ENCODE measurements at regions not wholly inside any gene's neighbourhood (a gene's known extent, or its start where the extent isn't known, plus 50 kb on each side); places are given as distances from the start of the nearest gene placed in this dataset.

DNA sequence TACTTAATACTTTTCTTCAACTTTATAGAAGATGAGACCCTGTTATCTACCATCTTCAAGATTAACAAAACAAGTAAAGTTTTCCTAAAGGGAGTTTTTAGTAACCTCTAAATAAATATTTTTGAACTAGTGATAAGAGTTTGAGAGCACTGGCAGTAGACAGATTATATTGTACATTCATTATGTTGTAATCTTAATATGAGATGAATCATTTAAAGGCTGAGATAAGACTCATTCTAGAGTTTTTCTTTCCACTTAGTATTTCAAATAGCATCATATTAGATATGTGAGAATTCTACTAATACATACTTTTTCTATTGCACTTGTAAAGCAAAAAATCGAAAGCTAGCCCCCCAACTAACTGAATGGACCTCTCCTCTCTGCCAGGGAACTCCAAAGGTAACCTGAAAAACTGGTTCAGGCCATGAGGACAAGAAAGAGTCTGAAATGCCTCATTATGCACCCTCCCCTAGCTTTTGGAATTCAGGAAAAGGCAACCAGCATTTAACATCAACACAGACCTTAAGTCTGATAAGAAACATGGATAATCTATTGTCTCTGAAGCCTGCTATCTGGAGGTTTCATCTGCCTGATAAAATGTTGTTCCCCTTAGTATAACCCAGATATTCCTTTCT is 875.4 kb upstream of the SLC10A2 start:
- no peak overlapping the region for H3K27ac ChIP-seq (ENCODE audit: low read length)
- no peaks in the 10 kb centered on the region for H3K9me3 ChIP-seq (ENCODE audit: control insufficient read depth in 1 of 2, low read length in 2 of 2)
- H3K36me3 ChIP-seq (ENCODE audit: control insufficient read depth in 1 of 2, insufficient read depth in 2 of 2, low read length in 2 of 2) = no peaks in the 10 kb centered on the region
- no peaks in the 10 kb centered on the region for H3K27me3 ChIP-seq (ENCODE audit: low read depth, low read length)
- H3K4me3 ChIP-seq (ENCODE audit: low read depth in 1 of 2, low read length in 2 of 2) = no peak overlapping the region
- H3K4me1 ChIP-seq (ENCODE audit: control insufficient read depth in 1 of 2, insufficient read depth in 2 of 2, low read length in 2 of 2) = no peaks in the 10 kb centered on the region

DNA sequence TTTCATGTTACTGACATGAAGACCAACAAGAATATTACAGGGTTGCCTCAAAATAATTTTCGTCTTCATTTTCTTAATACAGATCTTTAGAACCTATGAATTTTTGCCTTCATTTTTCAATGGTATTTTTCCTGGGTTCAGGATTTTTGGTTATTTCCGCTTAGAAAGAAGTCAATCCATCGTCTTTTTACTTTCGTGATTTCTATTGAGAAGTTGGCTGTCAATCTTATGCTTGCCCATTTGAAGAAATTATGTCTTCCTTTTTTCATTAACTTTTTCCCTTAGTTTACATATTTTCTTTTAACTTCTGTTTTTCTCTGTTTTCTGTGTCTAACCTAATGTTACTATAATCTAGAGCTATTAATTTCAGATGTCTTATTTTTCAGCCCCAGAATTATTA is 868.9 kb upstream of the SLC10A2 start:
- no peak overlapping the region for H3K27ac ChIP-seq (ENCODE audit: low read length)

DNA sequence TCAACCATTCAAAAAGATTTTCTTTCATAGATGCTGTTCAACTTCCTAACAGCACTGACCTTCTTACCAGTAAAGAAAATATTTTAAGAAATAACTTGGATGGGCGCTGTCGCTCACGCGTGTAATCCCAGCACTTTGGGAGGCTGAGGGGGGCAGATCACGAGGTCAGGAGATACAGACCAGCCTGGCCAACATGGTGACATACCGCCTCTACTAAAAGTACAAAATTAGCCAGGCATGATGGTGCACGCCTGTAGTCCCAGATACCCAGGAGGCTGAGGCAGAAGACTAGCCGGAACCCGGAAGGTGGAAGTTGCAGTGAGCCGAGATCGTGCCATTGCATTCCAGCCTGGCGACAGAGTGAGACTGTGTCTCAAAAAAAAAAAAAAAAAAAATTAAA is 865.7 kb upstream of the SLC10A2 start:
- Histone ChIP-seq H3K4me3 (ENCODE audit: low read depth in 1 of 2, low read length in 2 of 2) (no peak overlapping the region), H3K36me3 (ENCODE audit: control insufficient read depth in 1 of 2, insufficient read depth in 2 of 2, low read length in 2 of 2) (no peaks in the 10 kb centered on the region), H3K9me3 (ENCODE audit: control insufficient read depth in 1 of 2, low read length in 2 of 2) (no peaks in the 10 kb centered on the region), H3K4me1 (ENCODE audit: control insufficient read depth in 1 of 2, insufficient read depth in 2 of 2, low read length in 2 of 2) (no peaks in the 10 kb centered on the region), H3K27ac (ENCODE audit: low read length) (no peak overlapping the region), H3K27me3 (ENCODE audit: low read depth, low read length) (no peaks in the 10 kb centered on the region)

More for the DNA sequence above, 868.9 kb upstream of the SLC10A2 start:
- H3K4me1 ChIP-seq (ENCODE audit: control insufficient read depth in 1 of 2, insufficient read depth in 2 of 2, low read length in 2 of 2) = no peaks in the 10 kb centered on the region
- no peaks in the 10 kb centered on the region for H3K36me3 ChIP-seq (ENCODE audit: control insufficient read depth in 1 of 2, insufficient read depth in 2 of 2, low read length in 2 of 2)
- H3K4me3 ChIP-seq (ENCODE audit: low read depth in 1 of 2, low read length in 2 of 2) = no peak overlapping the region
- no peaks in the 10 kb centered on the region for H3K27me3 ChIP-seq (ENCODE audit: low read depth, low read length)
- no peaks in the 10 kb centered on the region for H3K9me3 ChIP-seq (ENCODE audit: control insufficient read depth in 1 of 2, low read length in 2 of 2)

DNA sequence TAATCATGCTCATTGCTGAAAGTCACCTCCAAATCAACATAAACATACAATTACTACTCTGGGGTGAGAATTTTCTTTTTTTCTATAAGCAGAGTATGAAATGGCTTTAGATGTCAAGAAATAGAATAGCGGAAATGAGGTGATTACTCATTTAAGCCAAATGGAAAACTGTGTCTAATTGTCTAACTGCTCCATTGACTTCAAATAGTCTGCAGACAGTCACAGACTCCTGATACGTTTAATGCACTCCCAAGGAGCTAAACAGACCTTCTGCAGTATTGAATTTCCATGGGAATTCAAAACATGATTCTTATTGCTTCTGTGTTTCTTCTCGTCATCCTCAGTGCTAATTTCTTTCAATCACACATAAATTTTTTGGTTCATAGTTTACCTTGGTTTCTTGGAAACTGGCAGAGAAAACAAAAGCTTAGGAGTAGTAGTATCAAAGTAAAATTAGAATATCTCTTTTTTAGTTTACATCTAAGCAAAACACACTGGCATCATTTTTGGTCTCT is 865.2 kb upstream of the SLC10A2 start:
- Histone ChIP-seq H3K36me3 (ENCODE audit: control insufficient read depth in 1 of 2, insufficient read depth in 2 of 2, low read length in 2 of 2) (no peaks in the 10 kb centered on the region), H3K4me1 (ENCODE audit: control insufficient read depth in 1 of 2, insufficient read depth in 2 of 2, low read length in 2 of 2) (no peaks in the 10 kb centered on the region), H3K27me3 (ENCODE audit: low read depth, low read length) (no peaks in the 10 kb centered on the region), H3K9me3 (ENCODE audit: control insufficient read depth in 1 of 2, low read length in 2 of 2) (no peaks in the 10 kb centered on the region), H3K4me3 (ENCODE audit: low read depth in 1 of 2, low read length in 2 of 2) (no peak overlapping the region), H3K27ac (ENCODE audit: low read length) (no peak overlapping the region)

DNA sequence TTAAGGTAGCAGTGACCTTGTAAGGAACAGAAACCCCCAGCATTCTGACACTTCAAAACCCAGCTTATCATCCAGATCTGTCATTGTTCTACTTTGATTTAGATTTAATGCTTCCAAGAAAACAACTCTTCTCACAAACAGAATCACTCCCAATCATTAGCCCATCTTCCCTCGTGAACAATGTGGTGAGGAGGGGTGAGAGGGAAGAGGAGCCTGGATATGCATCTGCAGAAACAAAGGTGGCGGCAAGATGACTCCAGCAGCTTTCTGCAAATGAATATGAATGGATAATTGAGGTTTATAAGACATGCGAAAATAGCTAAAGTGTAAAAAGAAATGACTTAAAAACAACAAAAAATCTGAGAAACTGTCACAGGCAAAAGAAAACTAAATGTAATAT is 859.9 kb upstream of the SLC10A2 start:
- no peak overlapping the region for H3K27ac ChIP-seq (ENCODE audit: low read length)
- H3K9me3 ChIP-seq (ENCODE audit: control insufficient read depth in 1 of 2, low read length in 2 of 2) = no peaks in the 10 kb centered on the region
- no peak overlapping the region for H3K4me3 ChIP-seq (ENCODE audit: low read depth in 1 of 2, low read length in 2 of 2)
- no peaks in the 10 kb centered on the region for H3K27me3 ChIP-seq (ENCODE audit: low read depth, low read length)
- no peaks in the 10 kb centered on the region for H3K36me3 ChIP-seq (ENCODE audit: control insufficient read depth in 1 of 2, insufficient read depth in 2 of 2, low read length in 2 of 2)
- H3K4me1 ChIP-seq (ENCODE audit: control insufficient read depth in 1 of 2, insufficient read depth in 2 of 2, low read length in 2 of 2) = no peaks in the 10 kb centered on the region

DNA sequence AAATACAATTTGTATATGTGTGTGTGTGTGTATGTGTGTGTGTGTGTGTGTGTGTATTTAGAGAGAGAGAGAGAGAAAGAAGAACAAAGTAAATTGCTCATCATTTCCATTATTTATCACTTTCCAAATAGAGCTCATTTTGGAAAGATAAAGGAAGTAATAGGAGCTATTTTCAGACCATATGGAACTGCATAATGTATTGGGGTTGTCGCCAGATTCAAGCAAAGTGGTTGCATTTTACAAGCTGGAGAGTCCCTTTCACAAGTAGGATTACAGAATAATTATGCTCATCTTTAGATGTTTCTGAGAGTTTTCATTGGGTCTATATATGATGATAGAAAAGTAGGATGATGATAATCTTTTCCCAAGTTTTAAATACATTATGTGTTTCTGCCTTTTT is 842.7 kb upstream of the SLC10A2 start:
- H3K36me3 ChIP-seq (ENCODE audit: control insufficient read depth in 1 of 2, insufficient read depth in 2 of 2, low read length in 2 of 2) = no peaks in the 10 kb centered on the region
- no peak overlapping the region for H3K27ac ChIP-seq (ENCODE audit: low read length)
- H3K4me3 ChIP-seq (ENCODE audit: low read depth in 1 of 2, low read length in 2 of 2) = no peak overlapping the region
- H3K9me3 ChIP-seq (ENCODE audit: control insufficient read depth in 1 of 2, low read length in 2 of 2) = no peaks in the 10 kb centered on the region
- no peaks in the 10 kb centered on the region for H3K27me3 ChIP-seq (ENCODE audit: low read depth, low read length)
- H3K4me1 ChIP-seq (ENCODE audit: control insufficient read depth in 1 of 2, insufficient read depth in 2 of 2, low read length in 2 of 2) = no peaks in the 10 kb centered on the region

DNA sequence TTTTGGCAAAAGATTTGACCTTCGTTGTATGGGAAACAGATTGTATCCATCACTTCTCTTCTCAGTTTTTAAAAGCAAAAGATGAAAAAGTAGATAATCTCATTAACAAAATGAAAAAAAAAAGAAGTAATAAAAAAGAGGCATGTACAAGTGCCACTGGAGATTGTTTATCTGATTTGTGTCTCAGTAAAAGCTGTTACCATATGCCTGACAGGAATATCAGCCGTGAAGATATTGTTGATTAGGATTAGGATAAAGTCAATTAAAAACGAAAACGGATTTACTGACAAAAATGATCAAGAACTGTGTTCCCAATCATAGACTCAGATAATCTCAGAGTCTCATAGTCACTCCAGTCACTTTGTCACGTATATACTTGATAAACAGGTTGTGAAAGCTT is 842.1 kb upstream of the SLC10A2 start:
- Histone ChIP-seq H3K27me3 (ENCODE audit: low read depth, low read length) (no peaks in the 10 kb centered on the region), H3K4me1 (ENCODE audit: control insufficient read depth in 1 of 2, insufficient read depth in 2 of 2, low read length in 2 of 2) (no peaks in the 10 kb centered on the region), H3K4me3 (ENCODE audit: low read depth in 1 of 2, low read length in 2 of 2) (no peak overlapping the region), H3K9me3 (ENCODE audit: control insufficient read depth in 1 of 2, low read length in 2 of 2) (no peaks in the 10 kb centered on the region), H3K27ac (ENCODE audit: low read length) (no peak overlapping the region), H3K36me3 (ENCODE audit: control insufficient read depth in 1 of 2, insufficient read depth in 2 of 2, low read length in 2 of 2) (no peaks in the 10 kb centered on the region)

DNA sequence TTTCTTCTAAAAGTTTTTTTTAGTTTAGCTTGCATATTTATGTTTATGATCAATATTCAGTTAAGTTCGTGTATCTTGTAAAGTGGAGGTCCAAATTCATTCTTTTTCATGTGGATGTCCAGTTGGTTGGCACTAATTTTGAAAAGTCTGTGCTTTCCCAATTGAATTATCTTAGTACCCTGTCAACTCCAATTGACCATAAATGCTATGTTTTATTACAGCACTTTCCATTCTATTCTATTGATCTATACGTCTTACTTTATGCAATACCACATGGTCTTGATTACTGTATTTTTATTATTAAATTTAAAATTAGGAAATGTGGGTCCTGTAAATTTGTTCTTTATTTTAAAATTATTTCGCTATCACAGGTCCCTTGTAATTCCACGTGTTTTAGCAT is 837.6 kb upstream of the SLC10A2 start:
- H3K36me3 ChIP-seq (ENCODE audit: control insufficient read depth in 1 of 2, insufficient read depth in 2 of 2, low read length in 2 of 2) = no peaks in the 10 kb centered on the region

DNA sequence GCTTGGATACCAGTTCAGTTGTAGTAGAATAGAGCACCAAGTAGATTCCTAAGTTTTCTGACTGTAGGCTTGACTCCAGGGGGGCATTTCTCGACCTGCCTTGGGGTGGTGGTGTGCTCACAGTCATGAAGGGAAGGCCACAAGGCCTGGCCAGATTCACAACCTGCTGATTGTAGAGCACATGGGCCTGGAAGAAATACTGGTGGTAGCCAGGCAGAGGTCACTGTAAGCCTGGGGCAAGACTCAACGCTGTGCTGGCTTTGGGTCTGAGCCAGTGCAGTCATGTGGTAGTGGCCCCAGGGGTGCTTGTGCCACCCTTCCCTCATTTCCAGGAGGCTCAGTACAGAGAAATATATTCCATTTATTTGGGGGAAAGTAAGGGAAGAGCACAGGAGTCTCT is 832.3 kb upstream of the SLC10A2 start:
- no peaks in the 10 kb centered on the region for H3K36me3 ChIP-seq (ENCODE audit: control insufficient read depth in 1 of 2, insufficient read depth in 2 of 2, low read length in 2 of 2)
- no peak overlapping the region for H3K27ac ChIP-seq (ENCODE audit: low read length)
- no peaks in the 10 kb centered on the region for H3K9me3 ChIP-seq (ENCODE audit: control insufficient read depth in 1 of 2, low read length in 2 of 2)
- H3K4me3 ChIP-seq (ENCODE audit: low read depth in 1 of 2, low read length in 2 of 2) = no peak overlapping the region
- no peaks in the 10 kb centered on the region for H3K4me1 ChIP-seq (ENCODE audit: control insufficient read depth in 1 of 2, insufficient read depth in 2 of 2, low read length in 2 of 2)
- no peaks in the 10 kb centered on the region for H3K27me3 ChIP-seq (ENCODE audit: low read depth, low read length)

More for the DNA sequence above, 837.6 kb upstream of the SLC10A2 start:
- H3K27me3 ChIP-seq (ENCODE audit: low read depth, low read length) = no peaks in the 10 kb centered on the region
- no peaks in the 10 kb centered on the region for H3K9me3 ChIP-seq (ENCODE audit: control insufficient read depth in 1 of 2, low read length in 2 of 2)
- H3K27ac ChIP-seq (ENCODE audit: low read length) = no peak overlapping the region
- H3K4me1 ChIP-seq (ENCODE audit: control insufficient read depth in 1 of 2, insufficient read depth in 2 of 2, low read length in 2 of 2) = no peaks in the 10 kb centered on the region
- H3K4me3 ChIP-seq (ENCODE audit: low read depth in 1 of 2, low read length in 2 of 2) = no peak overlapping the region

DNA sequence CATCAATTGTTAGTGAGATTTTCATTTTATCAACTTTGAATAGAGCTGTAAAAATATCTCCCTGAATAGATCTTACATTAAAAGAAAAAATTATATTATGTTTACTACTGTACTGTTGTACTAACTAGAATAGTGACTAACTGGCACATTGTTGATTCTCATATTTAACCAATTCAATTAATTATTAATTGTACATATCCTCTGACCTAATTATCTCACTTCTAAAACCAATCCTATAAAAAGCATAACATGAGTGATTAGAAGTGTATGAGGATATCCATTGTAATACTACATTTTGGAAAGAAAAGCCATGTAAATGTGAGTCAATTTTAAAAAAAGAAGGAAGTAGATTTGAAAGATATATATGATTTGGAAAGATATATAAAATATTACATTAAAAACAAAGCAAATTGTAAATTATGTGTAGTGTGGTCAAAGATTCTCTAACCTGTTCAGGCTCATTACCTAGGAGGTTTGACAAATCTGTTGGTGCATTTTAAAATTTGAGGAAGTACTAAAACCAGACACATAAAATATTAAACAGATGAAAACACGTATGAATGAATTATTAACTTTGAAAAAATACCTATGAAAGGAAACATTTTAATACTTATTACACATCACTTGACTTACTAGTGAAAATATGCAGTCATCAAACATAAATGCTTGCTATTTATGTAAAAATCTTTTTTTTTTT is 829.8 kb upstream of the SLC10A2 start:
- Histone ChIP-seq H3K27ac (ENCODE audit: low read length) (no peak overlapping the region), H3K9me3 (ENCODE audit: control insufficient read depth in 1 of 2, low read length in 2 of 2) (no peaks in the 10 kb centered on the region), H3K4me3 (ENCODE audit: low read depth in 1 of 2, low read length in 2 of 2) (no peak overlapping the region), H3K27me3 (ENCODE audit: low read depth, low read length) (no peaks in the 10 kb centered on the region), H3K36me3 (ENCODE audit: control insufficient read depth in 1 of 2, insufficient read depth in 2 of 2, low read length in 2 of 2) (no peaks in the 10 kb centered on the region), H3K4me1 (ENCODE audit: control insufficient read depth in 1 of 2, insufficient read depth in 2 of 2, low read length in 2 of 2) (no peaks in the 10 kb centered on the region)

DNA sequence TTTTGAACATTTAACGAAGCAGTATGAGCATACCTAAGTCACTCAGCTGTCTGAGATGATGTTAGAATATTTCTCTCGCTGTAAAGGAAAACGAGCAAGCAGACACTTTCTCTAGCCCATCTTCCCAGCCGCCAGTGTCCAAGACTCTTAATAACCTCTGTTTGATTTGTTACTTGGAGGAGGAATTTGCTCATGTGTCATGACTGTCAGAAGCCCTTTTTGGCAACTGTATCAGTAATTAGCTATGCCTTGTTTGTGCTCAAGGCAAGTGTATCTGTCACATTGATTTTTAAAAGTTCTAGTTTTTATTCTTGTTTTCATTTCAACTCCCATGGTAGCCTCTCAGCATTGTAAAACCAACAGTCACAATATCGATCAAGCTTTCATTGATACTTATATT is 828.4 kb upstream of the SLC10A2 start:
- Histone ChIP-seq H3K27ac (ENCODE audit: low read length) (no peak overlapping the region), H3K9me3 (ENCODE audit: control insufficient read depth in 1 of 2, low read length in 2 of 2) (no peaks in the 10 kb centered on the region), H3K36me3 (ENCODE audit: control insufficient read depth in 1 of 2, insufficient read depth in 2 of 2, low read length in 2 of 2) (no peaks in the 10 kb centered on the region), H3K4me1 (ENCODE audit: control insufficient read depth in 1 of 2, insufficient read depth in 2 of 2, low read length in 2 of 2) (no peaks in the 10 kb centered on the region), H3K4me3 (ENCODE audit: low read depth in 1 of 2, low read length in 2 of 2) (no peak overlapping the region), H3K27me3 (ENCODE audit: low read depth, low read length) (no peaks in the 10 kb centered on the region)
